ENCODE measurements at regions not wholly inside any gene's neighbourhood (a gene's known extent, or its start where the extent isn't known, plus 50 kb on each side); places are given as distances from the start of the nearest gene placed in this dataset.

DNA sequence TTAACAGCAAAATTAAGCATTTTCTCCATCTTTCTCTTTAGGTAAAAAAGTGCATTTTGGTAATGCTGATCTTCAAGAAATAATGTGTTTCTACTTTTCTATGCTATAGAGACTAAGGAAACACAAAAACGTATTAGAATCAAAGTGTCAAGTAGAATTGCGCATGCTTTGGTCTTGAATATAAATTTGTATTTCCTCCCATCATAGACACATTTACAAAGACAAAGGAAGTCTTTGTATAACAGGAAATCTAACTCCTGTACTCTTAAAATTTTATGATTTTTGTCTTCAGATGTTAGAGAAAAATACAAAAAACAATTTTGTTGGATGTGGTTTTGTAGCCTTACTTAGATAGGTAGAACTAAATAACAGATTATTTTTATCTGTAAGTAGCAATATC is 1299.4 kb downstream of the NCAM2 start:
- no peak overlapping the region for H3K27ac ChIP-seq
- TF ChIP-seq, protein P1, sequence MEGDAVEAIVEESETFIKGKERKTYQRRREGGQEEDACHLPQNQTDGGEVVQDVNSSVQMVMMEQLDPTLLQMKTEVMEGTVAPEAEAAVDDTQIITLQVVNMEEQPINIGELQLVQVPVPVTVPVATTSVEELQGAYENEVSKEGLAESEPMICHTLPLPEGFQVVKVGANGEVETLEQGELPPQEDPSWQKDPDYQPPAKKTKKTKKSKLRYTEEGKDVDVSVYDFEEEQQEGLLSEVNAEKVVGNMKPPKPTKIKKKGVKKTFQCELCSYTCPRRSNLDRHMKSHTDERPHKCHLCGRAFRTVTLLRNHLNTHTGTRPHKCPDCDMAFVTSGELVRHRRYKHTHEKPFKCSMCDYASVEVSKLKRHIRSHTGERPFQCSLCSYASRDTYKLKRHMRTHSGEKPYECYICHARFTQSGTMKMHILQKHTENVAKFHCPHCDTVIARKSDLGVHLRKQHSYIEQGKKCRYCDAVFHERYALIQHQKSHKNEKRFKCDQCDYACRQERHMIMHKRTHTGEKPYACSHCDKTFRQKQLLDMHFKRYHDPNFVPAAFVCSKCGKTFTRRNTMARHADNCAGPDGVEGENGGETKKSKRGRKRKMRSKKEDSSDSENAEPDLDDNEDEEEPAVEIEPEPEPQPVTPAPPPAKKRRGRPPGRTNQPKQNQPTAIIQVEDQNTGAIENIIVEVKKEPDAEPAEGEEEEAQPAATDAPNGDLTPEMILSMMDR (IDR thresholded peaks at IDR 0.05): no peak
- ATAC-seq: no peak
- FAIRE-seq: no peak
- H3K27me3 ChIP-seq: no peaks in the 10 kb centered on the region
- H3K36me3 ChIP-seq: no peaks in the 10 kb centered on the region
- no peaks in the 10 kb centered on the region for H3K9me3 ChIP-seq
- intact Hi-C loops (cut with DNase I): no loop called here
- 54 to 67% methylated on average over 2 of the region's 2 CpGs for WGBS, 2 donors
- no peak for DNase-seq
- no peaks in the 10 kb centered on the region for H3K4me1 ChIP-seq
- H3K4me3 ChIP-seq: no peak overlapping the region

DNA sequence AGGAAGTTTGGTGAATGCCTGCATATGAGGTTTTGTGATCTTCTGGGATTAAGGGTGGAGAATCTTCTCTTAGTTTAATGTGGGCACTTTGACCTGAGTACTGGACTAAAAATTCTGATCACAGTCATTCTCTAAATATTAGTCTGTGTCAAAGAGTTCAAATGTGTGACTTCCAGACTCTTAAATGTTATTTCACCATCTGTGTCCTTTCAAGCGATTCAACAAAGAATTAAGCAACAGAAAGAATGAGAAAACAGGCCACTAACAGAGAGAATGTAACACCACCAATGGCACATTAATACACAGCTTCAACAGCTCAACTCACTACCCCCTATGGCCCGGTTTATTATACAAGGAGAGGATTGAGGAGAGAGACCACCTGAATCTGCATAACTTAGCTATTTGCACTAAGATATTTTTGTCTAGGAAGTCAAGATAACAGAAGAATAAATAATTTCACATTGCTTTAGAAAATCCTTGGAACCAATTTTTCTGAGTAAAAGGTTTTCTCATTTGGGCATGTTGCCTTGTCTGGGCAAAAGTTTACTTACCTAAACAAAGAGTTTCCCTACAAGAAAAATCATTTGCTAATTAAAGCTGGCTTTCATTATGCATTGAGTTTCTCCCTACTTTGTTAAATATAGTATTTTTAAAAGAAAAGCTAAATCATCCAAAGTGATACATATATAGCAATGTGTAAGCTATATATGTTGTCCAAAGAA is 1313.7 kb downstream of the NCAM2 start:
- Histone ChIP-seq H3K4me1 (no peaks in the 10 kb centered on the region), H3K4me3 (no peak overlapping the region), H3K27ac (no peak overlapping the region), H3K27me3 (no peaks in the 10 kb centered on the region), H3K36me3 (no peaks in the 10 kb centered on the region), H3K9me3 (no peaks in the 10 kb centered on the region)
- 58 to 68% methylated on average over 2 of the region's 2 CpGs for WGBS, 2 donors
- DNase-seq (no peak), ATAC-seq (no peak), FAIRE-seq (no peak)
- intact Hi-C loops (cut with DNase I): no loop called here
- TF ChIP-seq, protein P1 (IDR thresholded peaks at IDR 0.05): no peak

DNA sequence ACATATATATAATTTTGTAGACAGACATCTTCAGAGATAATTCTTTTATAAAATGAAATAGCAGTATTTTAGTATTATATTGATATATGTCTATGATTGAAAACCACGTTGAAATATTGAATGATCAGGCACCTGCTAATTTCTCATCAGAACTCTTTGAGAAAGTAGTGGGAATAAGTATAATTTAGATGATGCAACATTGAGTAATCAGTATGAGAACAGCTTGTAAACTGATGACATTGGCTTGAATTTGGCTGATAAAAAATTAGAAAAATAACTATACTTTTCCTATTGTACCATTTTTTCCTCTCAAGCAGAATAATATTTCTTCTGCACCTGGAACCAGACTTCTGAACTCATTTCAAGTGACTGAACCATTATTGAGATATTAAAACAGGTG is 1316.8 kb downstream of the NCAM2 start:
- TF ChIP-seq, protein P1 (IDR thresholded peaks at IDR 0.05): no peak
- ATAC-seq (no peak), DNase-seq (no peak), FAIRE-seq (no peak)
- no peaks in the 10 kb centered on the region for H3K9me3 ChIP-seq
- 28 to 34% methylated on average over 1 of the region's 1 CpG for WGBS, 2 donors
- H3K27ac ChIP-seq: no peak overlapping the region
- no peak overlapping the region for H3K4me3 ChIP-seq
- intact Hi-C loops (cut with DNase I): no loop called here
- H3K27me3 ChIP-seq: no peaks in the 10 kb centered on the region
- H3K4me1 ChIP-seq: no peaks in the 10 kb centered on the region
- H3K36me3 ChIP-seq: no peaks in the 10 kb centered on the region

GRCh38 chr21:22319435-22319834 is 1321.2 kb downstream of the NCAM2 start:
- no peak overlapping the region for H3K27ac ChIP-seq
- H3K36me3 ChIP-seq: no peaks in the 10 kb centered on the region
- intact Hi-C loops (cut with DNase I): no loop called here
- DNase-seq: no peak
- TF ChIP-seq, protein P1 (IDR thresholded peaks at IDR 0.05): no peak
- 73 to 90% methylated on average over 1 of the region's 1 CpG for WGBS, 2 donors
- H3K4me1 ChIP-seq: no peaks in the 10 kb centered on the region
- H3K4me3 ChIP-seq: no peak overlapping the region
- FAIRE-seq: no peak
- no peak for ATAC-seq
- no peaks in the 10 kb centered on the region for H3K27me3 ChIP-seq
- H3K9me3 ChIP-seq: no peaks in the 10 kb centered on the region

GRCh38 chr21:22342889-22343288 is 1344.7 kb downstream of the NCAM2 start:
- Histone ChIP-seq H3K4me1 (peaks cover 0 to 4% (median 0%) of the 10 kb centered on the region in 3 donors), H3K27me3 (no peaks in the 10 kb centered on the region), H3K4me3 (no peak overlapping the region), H3K27ac (no peak overlapping the region), H3K9me3 (no peaks in the 10 kb centered on the region), H3K36me3 (no peaks in the 10 kb centered on the region)
- TF ChIP-seq, protein P1 (IDR thresholded peaks at IDR 0.05): no peak
- WGBS, 2 donors: 15% methylated on average over 1 of the region's 1 CpG
- ATAC-seq (peak; percentile 77 to 94 (median 90)), DNase-seq (peak in 4 of 6 donors; percentile 36 to 63 (median 41)), FAIRE-seq (no peak)
- intact Hi-C loops (cut with DNase I): no loop called here
